ENCODE measurements at regions not wholly inside any gene's neighbourhood (a gene's known extent, or its start where the extent isn't known, plus 50 kb on each side); places are given as distances from the start of the nearest gene placed in this dataset.

GRCh38 chr6:14254505-14254904 lies 136.9 kb downstream of the CD83 start:
- no peak for DNase-seq (ENCODE audit: low read depth)

DNA sequence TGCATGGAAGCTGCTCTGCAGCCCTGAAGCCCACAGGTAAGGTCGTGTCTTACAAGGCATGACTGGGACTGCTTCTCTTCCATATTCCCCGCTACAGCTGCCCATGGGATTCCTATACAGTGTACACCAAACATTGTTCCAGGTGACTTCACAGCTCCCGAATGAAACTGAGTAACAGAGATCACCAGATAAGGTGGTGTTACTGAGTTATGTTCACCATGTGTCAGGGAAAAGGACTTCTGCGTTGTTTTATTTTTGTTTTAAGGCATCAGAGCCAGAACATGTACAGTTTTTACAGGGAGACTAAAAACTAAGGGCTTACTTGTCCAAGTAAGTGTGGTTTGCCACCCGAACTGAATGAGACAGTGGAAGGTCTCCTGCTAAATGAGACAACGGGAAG lies 138.3 kb downstream of the CD83 start:
- no peak for DNase-seq (ENCODE audit: low read depth)

DNA sequence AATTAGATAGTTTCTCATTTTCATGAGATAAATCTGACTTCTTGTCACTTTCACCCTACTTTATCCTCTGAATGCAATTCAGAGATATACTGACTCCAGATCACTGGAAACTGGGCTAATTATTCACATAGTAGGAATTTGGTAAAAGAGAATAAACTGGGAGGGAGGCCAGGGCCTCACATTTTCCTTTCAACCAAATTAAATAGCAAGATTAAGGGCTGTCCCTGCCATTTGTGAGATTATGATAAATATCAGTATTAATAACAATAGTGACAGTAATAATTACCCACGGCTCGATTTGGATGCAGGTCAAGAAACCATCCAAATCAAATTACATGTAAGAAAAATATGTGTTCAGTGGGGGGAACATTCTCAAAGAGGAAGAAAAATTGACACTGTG lies 140.5 kb downstream of the CD83 start:
- no peak for DNase-seq (ENCODE audit: low read depth)

DNA sequence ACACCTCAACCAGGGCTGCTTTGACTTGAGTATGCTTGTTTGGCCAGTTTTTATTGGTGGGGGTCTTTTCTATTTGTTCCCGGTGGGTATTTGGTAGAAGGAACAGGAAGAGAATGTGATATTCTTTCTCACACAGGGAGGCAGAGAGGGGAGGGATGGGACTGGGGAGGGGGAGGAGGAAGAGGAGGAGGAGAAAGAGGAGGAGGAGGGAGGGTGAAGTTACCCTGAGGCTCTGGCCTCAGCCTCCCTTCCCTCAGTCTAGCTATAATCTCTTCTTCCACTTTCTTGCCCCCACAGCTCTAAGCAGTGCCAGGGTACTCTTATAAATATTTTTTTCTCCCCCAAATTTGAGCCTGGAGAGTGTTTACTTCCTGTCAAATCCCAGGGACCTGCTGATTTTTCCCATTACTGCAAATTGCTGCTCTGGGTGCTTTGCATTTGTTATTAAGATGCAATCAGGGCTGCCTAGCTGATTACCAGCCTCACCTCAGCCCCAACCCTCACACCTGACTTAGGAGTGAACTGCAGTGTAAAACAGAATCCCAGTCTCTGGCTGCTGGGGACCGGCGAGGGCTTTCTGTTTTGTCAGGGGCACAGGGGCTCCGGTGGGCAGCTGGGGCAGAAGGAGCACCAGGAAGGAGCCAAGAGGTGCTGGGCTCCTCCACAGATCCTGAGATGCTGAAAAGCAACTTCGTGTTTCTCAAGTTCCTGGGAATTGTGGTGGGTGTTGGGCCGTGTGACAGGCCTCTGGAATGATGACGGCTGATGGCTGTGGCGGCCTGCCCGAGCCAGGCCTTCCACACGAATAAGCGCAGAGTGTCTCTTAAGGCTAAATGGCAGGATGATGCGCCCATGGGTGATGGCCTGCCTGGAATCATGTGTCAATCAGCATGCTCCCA lies 141.4 kb downstream of the CD83 start:
- no peak for DNase-seq (ENCODE audit: low read depth)

GRCh38 chr6:14259594-14260152 lies 142.1 kb downstream of the CD83 start:
- no peak for DNase-seq (ENCODE audit: low read depth)

DNA sequence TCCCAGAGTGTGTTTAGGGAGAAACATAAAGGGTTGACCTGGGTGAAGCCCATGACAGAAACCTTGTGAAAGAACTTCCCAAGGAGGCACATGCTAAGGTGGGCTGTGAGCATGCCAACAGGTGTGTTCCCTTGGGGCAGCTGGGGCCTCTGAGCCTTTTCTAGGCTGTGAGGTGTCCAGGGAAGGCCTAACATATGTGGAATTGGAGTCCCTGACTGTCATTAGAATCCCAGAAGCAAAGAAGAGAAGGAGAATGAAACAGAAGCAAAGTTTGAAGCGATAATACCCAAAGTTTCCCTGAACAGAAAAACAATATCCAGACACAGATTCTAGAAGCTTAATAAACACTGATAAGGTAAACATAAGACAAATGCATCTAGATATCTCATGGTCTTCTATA lies 143.3 kb downstream of the CD83 start:
- no peak for DNase-seq (ENCODE audit: low read depth)

GRCh38 chr6:14263881-14264424 lies 146.4 kb downstream of the CD83 start:
- DNase-seq (ENCODE audit: low read depth) = no peak

GRCh38 chr6:14265049-14266021 lies 147.8 kb downstream of the CD83 start:
- no peak for DNase-seq (ENCODE audit: low read depth)

DNA sequence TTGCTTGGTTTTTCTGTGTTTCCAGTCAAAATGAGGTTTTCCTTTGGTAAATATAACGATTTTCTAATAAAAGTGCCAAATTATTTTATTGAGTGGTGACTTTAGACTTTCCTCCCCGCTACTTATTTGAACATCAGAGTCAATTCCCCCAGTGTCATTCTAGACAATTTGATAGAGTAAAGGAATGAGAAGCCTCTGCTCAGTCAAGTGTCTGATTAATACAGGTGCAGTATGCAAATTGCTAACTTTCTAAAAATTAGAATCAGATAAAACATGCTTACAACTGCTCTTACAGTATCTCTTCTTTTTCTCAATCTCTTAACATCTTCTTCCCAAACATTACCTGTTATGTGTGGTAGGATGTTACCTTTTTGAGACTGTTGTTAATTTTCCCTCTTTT lies 148.7 kb downstream of the CD83 start:
- no peak for DNase-seq (ENCODE audit: low read depth)

GRCh38 chr6:14267885-14268660 lies 150.5 kb downstream of the CD83 start:
- no peak for DNase-seq (ENCODE audit: low read depth)

DNA sequence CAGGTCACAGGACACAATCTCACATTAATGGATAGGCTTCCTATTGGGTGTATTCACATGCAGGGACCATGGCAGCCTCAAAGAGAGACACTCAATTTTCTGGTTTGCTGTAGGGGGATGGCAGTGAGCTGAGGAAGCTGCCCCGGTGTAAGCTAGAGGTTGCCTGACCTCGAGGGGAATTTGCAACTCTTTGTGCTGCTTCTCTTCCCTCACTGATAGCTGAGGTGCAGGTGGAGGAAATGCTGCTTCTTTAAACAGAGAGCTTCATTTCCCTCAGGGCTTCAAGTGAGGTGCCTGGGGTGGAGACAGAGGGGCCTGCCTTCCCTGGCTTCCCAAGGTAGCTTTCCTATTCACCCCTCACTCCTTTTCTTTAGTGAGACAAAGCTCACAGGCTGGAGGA lies 151.9 kb downstream of the CD83 start:
- DNase-seq (ENCODE audit: low read depth) = no peak

DNA sequence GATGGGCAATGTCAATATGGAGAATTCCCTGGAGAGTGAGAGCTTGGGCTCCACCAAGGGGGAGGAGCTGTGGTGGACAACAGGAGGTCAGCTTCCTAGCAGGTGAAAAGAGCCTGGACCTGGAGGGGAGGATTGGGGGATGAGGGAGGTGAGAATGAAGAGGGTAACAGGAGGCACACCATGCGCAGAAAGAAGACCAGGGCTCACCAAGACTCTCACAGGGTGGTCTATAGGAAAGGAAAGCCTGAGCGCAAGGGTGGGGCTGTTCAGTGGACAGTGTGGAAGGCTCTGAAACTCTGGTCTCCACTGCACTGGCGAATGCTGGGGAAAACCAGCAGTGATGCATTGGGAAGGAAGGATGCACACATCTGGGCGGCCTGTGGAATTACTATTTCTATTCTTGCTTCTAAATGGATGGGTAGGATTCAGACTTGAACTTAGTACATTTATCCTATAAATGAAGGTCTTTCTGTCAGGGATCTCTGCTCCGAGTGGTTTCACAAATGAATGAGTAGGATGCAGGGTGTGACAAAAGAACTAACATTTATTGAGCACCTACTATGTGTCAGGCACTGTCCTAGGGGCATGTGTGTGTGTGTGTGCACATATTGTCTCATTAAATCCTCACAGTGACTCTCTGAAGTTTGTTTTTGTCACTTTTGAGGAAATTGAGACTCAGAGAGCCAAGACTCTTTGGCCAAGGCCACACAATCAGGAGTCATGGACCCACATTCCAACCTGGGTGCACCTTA lies 152.7 kb downstream of the CD83 start:
- no peak for DNase-seq (ENCODE audit: low read depth)

DNA sequence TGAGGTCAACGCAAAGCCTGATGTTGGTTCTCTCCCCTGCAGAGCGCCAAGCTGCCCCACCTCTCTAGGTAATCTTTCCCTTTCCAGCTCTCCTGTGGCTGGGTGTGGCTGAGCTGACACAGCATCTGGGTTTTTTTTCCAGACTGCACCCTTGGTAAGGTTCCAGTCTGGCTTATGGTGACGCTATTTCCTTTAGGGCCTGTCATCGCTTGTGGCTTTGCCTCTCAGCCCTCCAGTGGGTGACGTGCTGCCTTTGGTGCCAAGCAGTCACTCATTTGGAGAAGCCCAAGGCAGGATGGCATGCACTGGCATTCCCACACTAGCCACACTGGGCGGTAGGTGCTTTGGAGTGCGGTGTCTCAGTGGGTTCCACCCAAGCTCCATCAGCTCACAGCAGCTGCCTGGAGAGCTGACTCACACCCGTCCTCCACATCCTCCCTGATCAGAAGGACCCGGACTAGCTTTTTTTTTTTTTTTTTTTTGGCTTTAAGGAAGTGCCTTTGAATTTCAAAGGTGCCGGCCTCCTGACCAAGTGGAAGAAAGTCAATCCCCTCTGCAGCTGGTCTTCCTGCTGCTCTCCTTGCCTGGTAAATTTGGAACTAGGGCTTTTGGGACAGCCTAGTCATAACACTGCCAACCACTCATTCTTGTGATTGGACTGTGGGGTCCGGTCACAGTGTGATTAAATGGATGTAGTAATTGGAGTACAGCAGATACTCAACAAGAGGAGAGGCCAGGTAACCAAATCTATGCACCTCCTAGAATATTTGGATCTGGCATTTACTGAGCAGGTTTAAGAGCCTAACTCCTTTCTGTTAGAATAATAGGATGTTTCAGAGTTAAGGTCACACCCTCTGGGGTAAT lies 153.6 kb downstream of the CD83 start:
- no peak for DNase-seq (ENCODE audit: low read depth)

DNA sequence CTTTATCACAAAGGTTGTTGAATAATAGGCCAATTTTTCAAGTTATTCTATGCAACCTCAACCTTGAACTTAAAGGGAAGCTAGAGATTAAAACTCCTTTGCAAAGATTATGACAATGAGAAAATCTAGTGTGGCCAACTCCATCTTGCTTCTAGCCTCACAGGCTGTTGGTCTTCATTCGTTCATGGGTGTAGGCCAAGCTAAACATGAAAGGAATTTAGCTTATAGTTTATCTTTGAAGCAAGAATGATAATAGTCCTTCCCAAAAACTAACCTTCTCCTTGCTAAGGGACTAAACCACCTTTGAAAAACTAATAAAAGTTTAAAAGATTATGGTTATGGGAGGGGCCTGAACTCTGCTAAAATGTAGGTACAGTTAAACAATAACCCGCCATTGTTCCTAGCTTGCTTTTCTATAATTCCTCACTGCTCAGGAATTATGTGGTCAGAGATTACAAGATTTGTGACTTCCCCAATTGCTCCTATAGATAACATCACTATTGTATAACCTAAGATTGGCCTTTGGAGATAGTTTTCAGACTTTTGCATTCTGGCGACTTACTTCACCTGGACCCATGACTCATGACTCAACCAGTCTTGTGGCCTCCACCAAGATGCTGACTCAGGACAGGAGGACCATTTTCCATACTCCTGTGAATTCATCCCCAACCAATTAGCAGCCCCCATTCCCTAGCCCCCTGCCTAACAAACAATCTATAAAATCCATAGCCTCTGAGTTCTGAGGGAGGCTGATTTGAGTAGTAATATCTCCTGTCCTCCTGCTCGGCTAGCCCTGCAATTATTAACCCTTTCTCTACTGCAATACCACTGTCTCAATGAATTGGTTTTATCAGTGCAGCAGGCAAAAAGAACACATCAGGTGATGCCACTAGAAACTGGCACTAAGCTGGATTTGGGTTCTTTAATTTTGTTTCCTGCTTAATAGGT lies 154.5 kb downstream of the CD83 start:
- no peak for DNase-seq (ENCODE audit: low read depth)

GRCh38 chr6:14272737-14273085 lies 155.1 kb downstream of the CD83 start:
- no peak for DNase-seq (ENCODE audit: low read depth)

DNA sequence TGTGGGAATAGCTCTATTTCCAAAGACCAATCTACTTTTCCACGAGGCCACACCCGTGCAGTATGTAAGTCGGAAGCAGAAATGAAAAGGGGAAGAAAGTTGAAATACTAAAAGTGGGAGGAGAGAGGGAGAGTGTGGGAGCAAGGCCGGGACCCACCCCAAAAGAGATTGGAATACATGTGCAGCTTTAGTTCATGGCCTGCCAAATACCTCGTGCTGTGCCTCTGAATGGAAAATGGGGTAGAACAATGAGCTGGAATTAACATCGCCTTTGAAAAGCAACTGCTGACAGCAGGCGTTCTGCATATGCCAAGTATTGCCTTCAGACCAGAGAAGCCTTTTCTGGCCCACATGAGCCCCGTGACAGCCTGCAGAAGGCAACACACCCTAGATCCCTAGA lies 155.6 kb downstream of the CD83 start:
- DNase-seq (ENCODE audit: low read depth) = no peak

DNA sequence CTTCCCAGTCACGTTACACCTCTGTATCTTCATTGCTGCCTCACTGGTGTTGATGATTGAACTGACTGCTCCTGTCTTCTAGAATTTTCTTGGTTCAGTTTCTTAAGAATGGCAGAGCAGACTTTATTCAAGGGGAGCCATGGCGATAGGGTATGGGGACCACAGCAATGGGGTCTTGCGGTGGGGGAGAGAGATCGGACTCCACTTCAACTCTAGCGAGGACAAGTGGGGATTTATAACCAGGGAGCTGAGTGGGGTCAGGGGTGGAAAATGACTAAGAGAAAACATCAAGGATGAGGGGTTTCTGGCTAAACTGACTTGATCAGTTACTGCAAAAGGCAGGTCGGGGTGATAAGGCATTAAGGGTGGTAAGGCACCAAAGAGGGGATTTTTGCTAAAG lies 156.4 kb downstream of the CD83 start:
- no peak for DNase-seq (ENCODE audit: low read depth)

- no peak for DNase-seq (ENCODE audit: low read depth)
These were observed 157.2 kb downstream of the CD83 start for GRCh38 chr6:14274546-14275492.

Measured in stimulated activated CD8-positive, alpha-beta memory T cell treated with anti-CD3 and anti-CD28 coated beads, Interleukin-7, amount 100 ng/mL, for 24 hours (primary cell).